Stimulated activated CD8-positive, alpha-beta memory T cell treated with anti-CD3 and anti-CD28 coated beads, Interleukin-12 subunit alpha, Interleukin-12 subunit beta, amount 100 ng/mL, for 4 hours (primary cell): ENCODE measurements at regions not wholly inside any gene's neighbourhood (a gene's known extent, or its start where the extent isn't known, plus 50 kb on each side); places are given as distances from the start of the nearest gene placed in this dataset.

Source experiments
- DNase-seq: peaks from one replicate; pipeline ENCODE4 v3.0.0-alpha.2; 2020; ENCODE audit warnings: low read depth

DNA sequence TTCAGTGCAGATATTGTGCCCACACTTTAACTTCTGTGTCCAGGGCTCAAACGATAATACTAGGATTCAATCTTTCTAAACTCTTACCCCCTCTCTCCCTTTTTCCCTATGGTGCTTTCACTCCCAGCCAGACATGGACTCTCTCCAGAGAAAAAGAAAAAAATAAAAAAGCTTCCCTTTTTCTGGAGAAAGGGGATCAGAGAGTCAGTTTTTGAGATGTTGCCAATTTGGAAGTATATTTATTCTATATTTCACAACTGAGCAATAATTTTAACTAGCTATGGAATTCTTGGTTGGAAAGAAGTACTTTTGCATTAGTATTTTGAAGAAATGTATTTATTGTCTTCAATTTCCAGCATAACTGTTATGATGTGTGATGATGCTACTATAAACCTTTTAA lies 72.2 kb upstream of the ZFP64 start:
- no peak for DNase-seq

DNA sequence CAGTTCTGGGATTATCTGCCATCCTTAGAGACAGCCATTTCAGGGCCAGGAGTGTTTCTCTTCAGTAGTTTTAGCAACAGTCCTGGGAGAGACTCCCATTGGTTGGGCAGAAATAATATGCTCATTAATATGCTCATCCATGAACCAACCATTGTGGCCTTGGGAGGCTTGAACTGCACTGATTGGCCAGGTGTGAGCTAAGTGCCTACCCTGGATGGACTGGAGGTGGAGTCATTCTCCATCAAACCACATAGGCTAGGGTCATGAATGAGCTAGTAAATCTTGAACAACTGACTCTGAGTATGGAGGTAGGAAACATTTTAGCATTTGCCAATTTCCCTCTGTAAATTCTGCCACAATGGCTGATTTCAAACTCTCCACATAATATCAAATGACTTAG lies 70.2 kb upstream of the ZFP64 start:
- no peak for DNase-seq

DNA sequence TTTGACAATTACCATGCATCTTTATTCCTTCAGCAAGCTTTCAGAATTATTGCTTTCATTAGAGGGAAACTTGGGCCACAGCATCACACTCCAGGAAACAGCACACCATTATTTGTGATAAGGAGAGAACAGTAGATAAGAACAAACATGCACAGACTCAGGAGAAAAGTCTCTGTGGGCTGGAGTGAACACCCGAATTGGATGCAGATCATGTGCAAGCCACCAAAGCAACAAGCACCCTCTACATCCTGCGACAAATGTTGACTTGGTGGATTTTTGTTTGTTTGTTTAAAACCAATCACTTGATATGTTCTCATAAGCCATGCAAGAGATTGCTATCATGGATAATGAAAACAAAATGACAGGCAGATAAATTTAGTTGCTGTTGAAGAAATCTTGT lies 67.7 kb upstream of the ZFP64 start:
- DNase-seq = no peak

DNA sequence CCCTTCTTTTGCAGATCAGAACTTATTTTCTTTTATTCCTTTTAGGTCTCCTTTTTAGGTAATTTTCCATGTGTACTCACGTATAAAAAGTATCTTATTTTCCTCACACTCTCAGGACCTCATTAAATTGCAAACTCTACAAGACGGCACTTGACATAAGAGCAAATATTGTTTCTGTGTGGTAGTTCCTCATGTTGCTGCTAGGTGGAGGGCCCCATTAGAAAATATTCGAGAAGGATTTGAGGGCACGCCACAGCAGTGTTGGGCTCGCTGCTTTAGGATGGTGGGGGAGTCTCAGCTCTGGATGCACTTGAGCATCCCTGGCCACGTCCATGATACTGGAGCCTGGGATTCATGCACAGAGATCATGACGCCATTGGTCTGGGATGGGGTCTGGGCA lies 64.9 kb upstream of the ZFP64 start:
- no peak for DNase-seq

DNA sequence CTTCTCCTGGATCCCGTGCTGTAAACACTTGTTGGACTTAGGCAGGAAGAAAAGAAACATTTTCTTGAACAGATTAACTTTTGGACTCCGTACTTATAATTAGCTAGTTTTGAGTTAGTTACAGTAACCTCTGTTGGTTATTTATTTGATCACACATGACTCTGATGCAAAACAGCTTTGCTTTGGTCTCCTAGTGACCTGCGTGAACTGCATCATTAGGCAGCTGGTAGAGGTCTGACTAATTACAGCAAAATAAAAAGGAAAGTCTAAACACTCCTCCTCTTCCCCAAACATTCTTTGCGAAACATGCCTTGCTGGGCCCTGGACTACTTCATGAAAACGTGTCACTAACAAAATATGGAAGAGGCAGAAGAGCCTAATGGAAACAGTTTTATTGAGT lies 61.1 kb upstream of the ZFP64 start:
- DNase-seq = no peak

DNA sequence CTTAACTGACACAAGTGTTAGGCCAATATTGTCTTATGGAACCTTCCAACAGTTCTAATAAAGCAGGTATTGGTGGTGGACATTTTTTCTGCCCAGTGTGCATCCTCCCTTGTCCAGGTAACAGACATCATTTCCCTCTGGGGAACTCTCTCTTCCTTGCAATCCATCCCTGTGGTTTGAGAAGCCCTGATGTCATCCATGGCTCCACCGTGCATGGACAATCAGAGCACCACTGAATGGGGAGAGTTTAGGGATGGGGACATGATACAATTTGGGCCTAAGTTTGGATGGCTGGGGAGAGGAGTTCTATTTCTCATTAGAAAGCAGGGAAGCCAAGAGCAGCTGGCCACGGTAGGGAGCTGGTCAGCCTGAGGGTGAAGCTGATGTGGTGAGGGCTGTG lies 60.2 kb upstream of the ZFP64 start:
- DNase-seq = no peak

DNA sequence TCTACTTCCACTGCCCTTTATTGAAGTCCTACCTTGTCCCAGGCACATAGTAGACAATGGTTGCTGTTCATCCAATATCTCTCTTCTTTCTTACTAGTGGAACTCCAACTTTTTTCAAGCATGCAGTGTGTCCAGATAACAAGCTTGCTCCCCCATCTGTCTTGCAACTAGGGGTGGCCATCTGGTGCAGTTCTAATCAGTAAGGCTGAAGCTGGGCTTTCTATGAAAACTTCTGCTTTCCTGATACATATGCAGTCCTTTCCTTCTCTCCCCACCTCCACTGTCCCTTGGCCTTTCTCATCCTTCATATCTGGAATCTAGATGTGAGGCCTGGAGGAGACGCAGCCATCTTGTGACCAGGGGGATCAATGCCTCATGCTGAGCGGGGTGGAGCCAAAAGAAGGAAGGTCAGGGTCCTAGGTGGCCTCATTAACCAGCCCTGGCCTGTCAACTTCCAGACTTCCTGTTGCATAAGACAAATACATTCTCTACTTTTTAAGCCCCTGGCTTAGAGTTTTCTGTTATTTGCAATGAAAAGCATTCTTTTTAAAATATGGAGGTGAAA lies 59.6 kb upstream of the ZFP64 start:
- DNase-seq = no peak

DNA sequence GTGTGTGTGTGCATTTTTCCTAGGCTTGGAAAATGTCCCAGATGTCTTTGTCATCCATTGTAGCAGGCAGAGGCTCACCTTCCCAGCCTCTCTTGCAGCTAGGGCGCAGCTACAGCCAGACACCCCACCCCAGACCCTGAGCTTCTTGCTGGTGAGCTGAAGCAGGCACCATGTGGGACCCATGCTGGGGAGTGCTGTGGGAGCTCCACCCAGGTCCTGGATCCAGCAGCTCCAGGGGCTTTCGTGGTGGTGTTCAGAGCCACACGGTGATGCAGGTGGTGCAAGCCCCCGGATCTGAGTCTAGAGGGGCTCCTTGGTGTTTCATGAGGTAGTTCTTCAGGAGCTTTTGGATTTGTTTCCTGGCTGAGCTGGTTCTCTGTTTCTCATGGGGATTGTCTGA lies 56.0 kb upstream of the ZFP64 start:
- no peak for DNase-seq

DNA sequence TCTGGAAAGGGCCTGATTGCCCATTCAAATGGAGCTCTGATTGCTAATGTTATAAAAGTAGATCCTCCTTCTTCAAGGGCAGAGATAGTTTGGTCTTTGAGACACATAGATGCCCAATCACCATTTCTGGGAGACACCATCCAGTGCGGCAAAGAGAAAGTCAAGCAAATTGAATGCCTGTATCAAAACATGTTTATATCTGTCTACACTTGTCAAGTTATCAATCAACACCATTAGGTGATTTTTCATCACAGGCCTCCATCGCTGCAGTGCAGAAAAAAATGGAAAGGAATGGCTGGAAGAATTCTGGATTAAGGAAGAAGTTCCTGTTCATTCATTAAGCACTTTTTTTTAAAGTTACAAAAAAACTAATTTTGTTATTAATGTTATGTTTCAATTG lies 54.8 kb upstream of the ZFP64 start:
- no peak for DNase-seq

DNA sequence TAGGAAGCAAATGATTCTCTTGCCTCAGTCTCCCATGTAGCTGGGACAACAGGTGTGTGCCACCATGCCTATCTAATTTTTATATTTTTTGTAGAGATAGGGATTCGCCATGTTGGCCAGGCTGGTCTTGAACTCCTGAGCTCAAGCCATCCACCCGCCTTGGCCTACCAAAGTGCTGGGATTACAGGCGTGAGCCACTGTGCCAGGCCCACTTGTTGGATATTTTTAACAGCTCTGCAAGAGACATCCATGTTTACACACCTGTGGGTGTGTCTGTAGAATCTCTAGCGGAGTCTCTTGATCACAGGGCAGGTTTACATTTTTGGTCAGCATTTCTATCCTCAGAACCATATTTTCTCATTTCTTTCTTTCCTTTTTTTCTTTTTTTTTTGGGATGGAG lies 53.1 kb upstream of the ZFP64 start:
- DNase-seq = no peak

DNA sequence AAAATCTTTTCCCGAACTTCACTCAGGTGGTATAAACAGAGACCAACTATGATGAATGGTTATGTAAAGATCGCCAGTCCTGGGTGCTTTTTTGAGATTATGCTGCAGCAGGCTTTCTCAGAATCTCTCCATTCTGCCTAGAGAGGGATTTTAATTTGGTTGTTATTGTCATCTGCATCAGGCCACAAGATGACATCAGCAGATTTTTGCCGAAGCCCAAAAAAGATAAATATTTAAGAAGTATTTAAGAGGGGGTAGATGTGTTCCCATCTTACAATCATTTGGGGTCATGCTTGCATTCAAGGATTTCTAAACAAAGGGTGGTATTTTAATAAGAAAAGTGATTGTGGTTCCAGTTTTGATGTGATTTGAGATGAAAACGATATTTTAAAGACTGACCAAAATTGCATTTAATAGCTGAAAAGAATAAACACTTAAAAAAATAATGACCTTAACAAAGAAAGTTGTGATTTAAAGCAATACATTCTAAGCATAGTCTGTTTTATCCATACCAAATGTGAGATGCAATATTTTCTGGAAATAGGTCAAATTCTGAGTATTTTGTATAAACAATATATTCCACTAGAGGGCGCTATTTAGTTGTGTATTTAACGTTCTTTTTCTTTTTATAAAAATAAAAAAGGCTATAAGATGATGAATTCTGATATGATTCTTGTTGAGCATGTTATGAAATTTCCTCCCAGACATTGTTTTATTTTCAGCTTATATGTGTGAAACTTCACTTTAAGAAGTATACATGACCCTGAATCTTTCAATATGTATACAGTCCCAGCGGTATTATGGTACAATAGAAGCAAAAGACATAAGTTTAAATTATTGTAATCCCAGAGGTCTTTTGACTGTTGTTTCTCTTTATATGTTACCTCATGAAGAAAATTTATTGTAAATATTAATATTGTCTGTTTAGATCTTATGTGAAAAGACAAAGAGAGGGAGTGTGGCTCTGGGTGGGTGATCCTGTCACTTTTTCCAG lies 51.0 kb upstream of the ZFP64 start:
- no peak for DNase-seq
